ENCODE measurements at regions not wholly inside any gene's neighbourhood (a gene's known extent, or its start where the extent isn't known, plus 50 kb on each side); places are given as distances from the start of the nearest gene placed in this dataset.

- no peak for TF ChIP-seq POLR2A (IDR thresholded peaks at IDR 0.05)
- TF ChIP-seq CTCF (IDR thresholded peaks at IDR 0.05), result no peak
Observed at GRCh38 chr6:93685494-93685893, 266.1 kb upstream of the EPHA7 start.
